Tibial nerve (tissue), 4 donors: ENCODE measurements at regions not wholly inside any gene's neighbourhood (a gene's known extent, or its start where the extent isn't known, plus 50 kb on each side); places are given as distances from the start of the nearest gene placed in this dataset.

ENCODE experiments used
- EP300 ChIP-seq, 2 donors: sonication (generic); formaldehyde crosslinking; IDR thresholded peaks; one replicate each; pipeline ENCODE4 v1.6.1; 2017; ENCODE audit warnings: antibody characterized with exemption in 2 of 2, mild to moderate bottlenecking in 1 of 2
- TF ChIP-seq, protein P1 (sequence below), 5 experiments: fragments of 200-600 bp in 3 of 5; fragments of 450-650 bp in 2 of 5; sonication (generic) in 3 of 5; IDR thresholded peaks; one replicate each; pipeline ENCODE4 v1.5.1; 2016 to 2019; ENCODE audit warnings: antibody characterized with exemption in 5 of 5, mild to moderate bottlenecking in 3 of 5, moderate library complexity in 2 of 5

DNA sequence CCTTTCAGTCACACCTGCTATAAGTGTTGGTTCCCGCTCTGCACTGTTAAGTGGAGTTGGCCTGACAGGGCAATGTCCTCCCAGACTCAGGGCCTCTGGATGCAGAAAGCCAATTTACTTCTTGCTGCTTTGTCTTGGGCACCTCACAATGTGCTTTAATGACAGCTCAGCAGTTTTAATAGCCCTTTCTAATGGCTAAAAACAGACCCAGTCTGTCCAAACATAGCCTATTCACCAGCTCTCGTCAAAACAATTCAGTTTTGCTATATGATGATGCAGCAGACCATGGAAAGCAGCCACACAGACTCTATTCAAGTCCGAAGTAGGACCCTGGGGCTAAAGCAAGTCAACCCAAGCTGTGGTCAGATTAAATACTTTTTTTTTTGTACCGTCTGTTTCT is 529.1 kb upstream of the SEMA6A start:
- TF ChIP-seq, protein P1, sequence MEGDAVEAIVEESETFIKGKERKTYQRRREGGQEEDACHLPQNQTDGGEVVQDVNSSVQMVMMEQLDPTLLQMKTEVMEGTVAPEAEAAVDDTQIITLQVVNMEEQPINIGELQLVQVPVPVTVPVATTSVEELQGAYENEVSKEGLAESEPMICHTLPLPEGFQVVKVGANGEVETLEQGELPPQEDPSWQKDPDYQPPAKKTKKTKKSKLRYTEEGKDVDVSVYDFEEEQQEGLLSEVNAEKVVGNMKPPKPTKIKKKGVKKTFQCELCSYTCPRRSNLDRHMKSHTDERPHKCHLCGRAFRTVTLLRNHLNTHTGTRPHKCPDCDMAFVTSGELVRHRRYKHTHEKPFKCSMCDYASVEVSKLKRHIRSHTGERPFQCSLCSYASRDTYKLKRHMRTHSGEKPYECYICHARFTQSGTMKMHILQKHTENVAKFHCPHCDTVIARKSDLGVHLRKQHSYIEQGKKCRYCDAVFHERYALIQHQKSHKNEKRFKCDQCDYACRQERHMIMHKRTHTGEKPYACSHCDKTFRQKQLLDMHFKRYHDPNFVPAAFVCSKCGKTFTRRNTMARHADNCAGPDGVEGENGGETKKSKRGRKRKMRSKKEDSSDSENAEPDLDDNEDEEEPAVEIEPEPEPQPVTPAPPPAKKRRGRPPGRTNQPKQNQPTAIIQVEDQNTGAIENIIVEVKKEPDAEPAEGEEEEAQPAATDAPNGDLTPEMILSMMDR (IDR thresholded peaks at IDR 0.05): no peak
- TF ChIP-seq EP300 (IDR thresholded peaks at IDR 0.05): no peak
